Astrocyte (in vitro differentiated cells and primary cell): ENCODE measurements at regions not wholly inside any gene's neighbourhood (a gene's known extent, or its start where the extent isn't known, plus 50 kb on each side); places are given as distances from the start of the nearest gene placed in this dataset.

Experiments
- CTCF ChIP-seq: IDR thresholded peaks from 2 replicates; pipeline ENCODE4 v1.5.1; 2011; ENCODE audit warnings: low read depth, mild to moderate bottlenecking, inconsistent platforms, low read length, moderate library complexity; ENCODE audit not compliant: insufficient read depth
- EZH2 ChIP-seq: IDR thresholded peaks from 2 replicates; pipeline ENCODE4 v1.6.1; 2012; ENCODE audit warnings: mild to moderate bottlenecking, low read length, inconsistent platforms; ENCODE audit not compliant: insufficient read depth

- TF ChIP-seq CTCF (no peak), EZH2 (no peak)
Observed at GRCh38 chr2:21939967-21940366, 816.2 kb downstream of the TDRD15 start.
